Stimulated activated CD4-positive, alpha-beta T cell treated with anti-CD3 and anti-CD28 coated beads, Interleukin-12 subunit alpha, Interleukin-12 subunit beta, amount 100 ng/mL, for 48 hours (primary cell): ENCODE measurements at regions not wholly inside any gene's neighbourhood (a gene's known extent, or its start where the extent isn't known, plus 50 kb on each side); places are given as distances from the start of the nearest gene placed in this dataset.

ENCODE experiments used
- DNase-seq, 3 donors: peaks; one replicate each; pipeline ENCODE4 v3.0.0-alpha.2; 2020; ENCODE audit warnings: low read depth in 2 of 3, low spot score in 1 of 3

- DNase-seq, result no peak
These were observed 255.9 kb downstream of the TXNL1 start for GRCh38 chr18:56382541-56382940.

GRCh38 chr18:56381196-56381595 is 257.2 kb downstream of the TXNL1 start:
- no peak for DNase-seq

- no peak for DNase-seq
These were observed 257.7 kb downstream of the TXNL1 start for GRCh38 chr18:56380685-56381084.

- no peak for DNase-seq
These were observed 259.1 kb downstream of the TXNL1 start for GRCh38 chr18:56379256-56379655.

- no peak for DNase-seq
These were observed 261.2 kb downstream of the TXNL1 start for GRCh38 chr18:56377231-56377630.

GRCh38 chr18:56374007-56374655 is 264.3 kb downstream of the TXNL1 start:
- DNase-seq, result no peak

- no peak for DNase-seq
These were observed 264.8 kb downstream of the TXNL1 start for GRCh38 chr18:56373601-56374000.

GRCh38 chr18:56368066-56368465 is 270.3 kb downstream of the TXNL1 start:
- no peak for DNase-seq

GRCh38 chr18:56358608-56359280 is 279.6 kb downstream of the TXNL1 start:
- DNase-seq, result no peak

GRCh38 chr18:56353663-56354260 is 284.6 kb downstream of the TXNL1 start:
- DNase-seq, result no peak

- DNase-seq, result no peak
These were observed 286.4 kb downstream of the TXNL1 start for GRCh38 chr18:56351911-56352500.

GRCh38 chr18:56337507-56337906 is 300.9 kb downstream of the TXNL1 start:
- no peak for DNase-seq

- no peak for DNase-seq
These were observed 304.6 kb downstream of the TXNL1 start for GRCh38 chr18:56333839-56334238.

GRCh38 chr18:56333146-56333545 is 305.2 kb downstream of the TXNL1 start:
- no peak for DNase-seq

GRCh38 chr18:56332371-56332770 is 306.0 kb downstream of the TXNL1 start:
- DNase-seq, result no peak

GRCh38 chr18:56330366-56331110 is 307.9 kb downstream of the TXNL1 start:
- no peak for DNase-seq

- no peak for DNase-seq
These were observed 308.9 kb downstream of the TXNL1 start for GRCh38 chr18:56329536-56329935.

GRCh38 chr18:56327191-56327885 is 311.1 kb downstream of the TXNL1 start:
- DNase-seq, result no peak

- DNase-seq, result no peak
These were observed 311.9 kb downstream of the TXNL1 start for GRCh38 chr18:56326336-56327072.

- DNase-seq, result no peak
These were observed 314.7 kb downstream of the TXNL1 start for GRCh38 chr18:56323673-56324072.
